Transverse colon (tissue), 4 donors: ENCODE measurements at regions not wholly inside any gene's neighbourhood (a gene's known extent, or its start where the extent isn't known, plus 50 kb on each side); places are given as distances from the start of the nearest gene placed in this dataset.

Experiments
- DNase-seq: peaks from one replicate; pipeline ENCODE4 v3.0.0-alpha.2; 2019
- H3K27ac ChIP-seq, 4 donors: fragments of 200-600 bp; sonication (generic); 2 replicates each; pipeline ENCODE4 v1.5.1; 2016 to 2018; ENCODE audit warnings: inconsistent platforms in 4 of 4
- H3K27me3 ChIP-seq: fragments of 200-600 bp; sonication (generic); 2 replicates; pipeline ENCODE4 v1.5.1; 2017; ENCODE audit warnings: inconsistent platforms
- H3K36me3 ChIP-seq, 4 donors: fragments of 200-600 bp; sonication (generic); 2 replicates each; pipeline ENCODE4 v1.5.1; 2017 to 2019; ENCODE audit warnings: inconsistent platforms in 4 of 4
- H3K4me1 ChIP-seq, 4 donors: fragments of 200-600 bp; sonication (generic); 2 replicates each; pipeline ENCODE4 v1.5.1; 2017 to 2020; ENCODE audit warnings: inconsistent platforms in 4 of 4
- H3K4me3 ChIP-seq, 4 donors: fragments of 200-600 bp; sonication (generic); 1 replicate in 1 of 4; 2 replicates in 3 of 4; pipeline versions ENCODE4 v1.5.1 to v1.6.1; 2017 to 2019; ENCODE audit warnings: inconsistent platforms in 4 of 4
- H3K9me3 ChIP-seq, 2 donors: fragments of 200-600 bp; sonication (generic); 2 replicates each; pipeline ENCODE4 v1.5.1; 2017 to 2019; ENCODE audit warnings: inconsistent platforms in 2 of 2
- EP300 ChIP-seq: sonication (generic); formaldehyde crosslinking; IDR thresholded peaks from one replicate; pipeline ENCODE4 v1.6.1; 2017; ENCODE audit warnings: antibody characterized with exemption, low read depth
- POLR2A ChIP-seq: fragments of 450-650 bp; IDR thresholded peaks from one replicate; pipeline ENCODE4 v1.6.1; 2016; ENCODE audit warnings: antibody characterized with exemption, mild to moderate bottlenecking, moderate library complexity
- POLR2AphosphoS5 ChIP-seq, 3 donors: sonication (generic); formaldehyde crosslinking; IDR thresholded peaks; one replicate each; pipeline ENCODE4 v1.6.1; 2016; ENCODE audit warnings: antibody characterized with exemption in 3 of 3
- WGBS, 2 donors: methylation state at CpG; one replicate each; pipeline ENCODE4 v1.1.5; 2018; ENCODE audit warnings: low coverage in 1 of 2; 5-methylcytosine and 5-hydroxymethylcytosine counted together
- in situ Hi-C, 4 donors: fragments of 200-750 bp; cut with MboI; loops; one replicate each; pipeline versions ENCODE4 v1.15.0 to v1.15.1; 2017; ENCODE audit warnings: low sequenced_read_pairs in 3 of 4, low pct_ligation_motif_present in 1 of 4, low pct_unique_long_range_greater_than_20kb in 1 of 4
- intact Hi-C: fragments of 100-400 bp; cut with DNase I; formaldehyde crosslinking; loops from one replicate; pipeline ENCODE4 v1.15.1; 2023; ENCODE audit warnings: low total_unique reads
- TF ChIP-seq, protein P1 (sequence below), 5 experiments: fragments of 200-600 bp in 3 of 5; fragments of 450-650 bp in 2 of 5; sonication (generic) in 3 of 5; IDR thresholded peaks; 1 replicate in 2 of 5; 2 replicates in 3 of 5; pipeline ENCODE4 v1.5.1; 2016 to 2017; ENCODE audit warnings: antibody characterized with exemption in 5 of 5, inconsistent platforms in 3 of 5, mild to moderate bottlenecking in 2 of 5, moderate library complexity in 1 of 5

DNA sequence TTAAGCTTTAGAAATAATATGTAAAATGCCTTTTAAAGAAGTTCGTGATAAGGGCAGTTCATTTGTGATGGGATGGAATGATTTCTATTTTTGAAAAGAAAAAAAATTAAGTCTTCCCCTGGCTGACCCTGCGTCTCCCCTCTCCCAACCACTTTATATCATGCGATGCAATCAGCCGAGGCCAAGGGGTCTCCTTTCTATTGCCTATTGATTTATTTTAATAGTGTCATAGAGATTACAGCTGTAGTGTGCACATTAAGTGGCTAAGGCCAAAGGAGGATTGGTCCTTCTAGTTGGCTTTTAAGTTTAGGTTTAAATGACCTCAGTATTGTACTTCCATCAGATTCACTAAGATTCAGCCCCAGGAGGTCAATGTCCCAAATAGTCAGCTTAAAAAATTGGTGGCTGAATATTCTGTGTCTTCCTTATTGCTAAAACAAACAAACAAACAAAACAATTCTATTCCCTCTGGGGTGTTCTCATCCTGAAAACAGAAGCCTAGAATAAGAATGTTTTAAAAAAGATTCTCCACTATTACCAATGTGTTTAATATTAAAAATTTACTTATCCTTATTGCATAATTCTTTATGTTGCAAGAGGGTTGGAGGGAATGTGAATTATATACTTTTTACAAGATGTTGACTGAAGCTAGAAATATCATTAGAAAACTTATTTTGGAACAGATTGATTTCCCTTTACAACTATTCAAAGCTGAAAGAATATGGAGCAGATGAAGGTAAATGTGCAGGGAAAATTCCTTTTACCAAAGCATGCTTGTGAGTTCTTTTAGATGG is 359.1 kb downstream of the SAMD5 start:
- intact Hi-C loops (no loop called here), in situ Hi-C loops (no loop called here)
- Histone ChIP-seq H3K27me3 (no peaks in the 10 kb centered on the region), H3K4me3 (no peak overlapping the region), H3K9me3 (no peaks in the 10 kb centered on the region), H3K36me3 (no peaks in the 10 kb centered on the region), H3K27ac (no peak overlapping the region), H3K4me1 (no peaks in the 10 kb centered on the region)
- DNase-seq: no peak
- WGBS, 2 donors: 78 to 91% methylated on average over 4 of the region's 4 CpGs
- no peak for TF ChIP-seq EP300
- TF ChIP-seq POLR2A: no peak
- TF ChIP-seq, protein P1, sequence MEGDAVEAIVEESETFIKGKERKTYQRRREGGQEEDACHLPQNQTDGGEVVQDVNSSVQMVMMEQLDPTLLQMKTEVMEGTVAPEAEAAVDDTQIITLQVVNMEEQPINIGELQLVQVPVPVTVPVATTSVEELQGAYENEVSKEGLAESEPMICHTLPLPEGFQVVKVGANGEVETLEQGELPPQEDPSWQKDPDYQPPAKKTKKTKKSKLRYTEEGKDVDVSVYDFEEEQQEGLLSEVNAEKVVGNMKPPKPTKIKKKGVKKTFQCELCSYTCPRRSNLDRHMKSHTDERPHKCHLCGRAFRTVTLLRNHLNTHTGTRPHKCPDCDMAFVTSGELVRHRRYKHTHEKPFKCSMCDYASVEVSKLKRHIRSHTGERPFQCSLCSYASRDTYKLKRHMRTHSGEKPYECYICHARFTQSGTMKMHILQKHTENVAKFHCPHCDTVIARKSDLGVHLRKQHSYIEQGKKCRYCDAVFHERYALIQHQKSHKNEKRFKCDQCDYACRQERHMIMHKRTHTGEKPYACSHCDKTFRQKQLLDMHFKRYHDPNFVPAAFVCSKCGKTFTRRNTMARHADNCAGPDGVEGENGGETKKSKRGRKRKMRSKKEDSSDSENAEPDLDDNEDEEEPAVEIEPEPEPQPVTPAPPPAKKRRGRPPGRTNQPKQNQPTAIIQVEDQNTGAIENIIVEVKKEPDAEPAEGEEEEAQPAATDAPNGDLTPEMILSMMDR (IDR thresholded peaks at IDR 0.05): no peak
- no peak for TF ChIP-seq POLR2AphosphoS5 (IDR thresholded peaks at IDR 0.05)

- TF ChIP-seq POLR2A (no peak), EP300 (no peak), POLR2AphosphoS5 (IDR thresholded peaks at IDR 0.05) (no peak)
- TF ChIP-seq, protein P1 (IDR thresholded peaks at IDR 0.05): no peak
- intact Hi-C loops (no loop called here), in situ Hi-C loops (no loop called here)
- H3K4me1 ChIP-seq: no peaks in the 10 kb centered on the region
- H3K36me3 ChIP-seq: no peaks in the 10 kb centered on the region
- no peak overlapping the region for H3K4me3 ChIP-seq
- H3K9me3 ChIP-seq: no peaks in the 10 kb centered on the region
- H3K27me3 ChIP-seq: no peaks in the 10 kb centered on the region
- no peak for DNase-seq
- WGBS, 2 donors: 27 to 37% methylated on average over 2 of the region's 2 CpGs
- H3K27ac ChIP-seq: no peak overlapping the region
Measured at GRCh38 chr6:147868427-147869190, 360.1 kb downstream of the SAMD5 start.

DNA sequence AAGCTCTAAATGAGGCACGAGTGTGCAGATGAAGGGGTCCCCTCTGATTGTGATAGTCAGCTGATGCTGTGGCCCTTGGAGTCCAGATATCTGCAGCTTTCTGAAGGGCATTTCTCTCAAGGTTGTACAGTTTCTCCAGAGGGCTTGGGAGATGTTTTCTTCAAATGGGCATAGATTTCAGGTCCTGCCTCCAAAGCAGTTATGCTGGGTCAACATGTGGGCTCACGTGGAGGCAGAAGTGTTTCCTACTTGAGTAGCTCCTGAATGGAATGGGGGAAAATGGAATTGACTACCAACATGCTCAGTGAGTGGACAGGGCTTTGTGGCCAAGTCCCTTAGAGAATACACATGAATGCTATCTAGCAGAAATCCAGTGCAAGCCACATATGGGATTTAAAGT is 360.7 kb downstream of the SAMD5 start:
- no peak for DNase-seq
- WGBS, 2 donors: 58 to 67% methylated on average over 1 to 2 of the region's 2 CpGs
- no peaks in the 10 kb centered on the region for H3K9me3 ChIP-seq
- H3K4me3 ChIP-seq: no peak overlapping the region
- no peaks in the 10 kb centered on the region for H3K36me3 ChIP-seq
- H3K4me1 ChIP-seq: no peaks in the 10 kb centered on the region
- intact Hi-C loops: no loop called here
- in situ Hi-C loops: no loop called here
- no peak overlapping the region for H3K27ac ChIP-seq
- TF ChIP-seq, protein P1 (IDR thresholded peaks at IDR 0.05): no peak
- no peak for TF ChIP-seq POLR2A
- no peak for TF ChIP-seq EP300
- TF ChIP-seq POLR2AphosphoS5 (IDR thresholded peaks at IDR 0.05): no peak
- H3K27me3 ChIP-seq: no peaks in the 10 kb centered on the region

- intact Hi-C loops: no loop called here
Measured at GRCh38 chr6:147869869-147870268, 361.4 kb downstream of the SAMD5 start.

More at GRCh38 chr6:147869869-147870268, 361.4 kb downstream of the SAMD5 start:
- in situ Hi-C loops: no loop called here
- no peaks in the 10 kb centered on the region for H3K4me1 ChIP-seq
- H3K4me3 ChIP-seq: no peak overlapping the region
- H3K27me3 ChIP-seq: no peaks in the 10 kb centered on the region
- no peaks in the 10 kb centered on the region for H3K36me3 ChIP-seq
- no peak overlapping the region for H3K27ac ChIP-seq
- no peak for DNase-seq
- H3K9me3 ChIP-seq: no peaks in the 10 kb centered on the region
- 71% methylated on average over 5 of the region's 5 CpGs; no CpG with 5 or more reads in 1 of the 2 donors for WGBS, 2 donors
- TF ChIP-seq EP300 (no peak), POLR2A (no peak), POLR2AphosphoS5 (IDR thresholded peaks at IDR 0.05) (no peak)
- TF ChIP-seq, protein P1 (IDR thresholded peaks at IDR 0.05): no peak
